ENCODE measurements at regions not wholly inside any gene's neighbourhood (a gene's known extent, or its start where the extent isn't known, plus 50 kb on each side); places are given as distances from the start of the nearest gene placed in this dataset.

DNA sequence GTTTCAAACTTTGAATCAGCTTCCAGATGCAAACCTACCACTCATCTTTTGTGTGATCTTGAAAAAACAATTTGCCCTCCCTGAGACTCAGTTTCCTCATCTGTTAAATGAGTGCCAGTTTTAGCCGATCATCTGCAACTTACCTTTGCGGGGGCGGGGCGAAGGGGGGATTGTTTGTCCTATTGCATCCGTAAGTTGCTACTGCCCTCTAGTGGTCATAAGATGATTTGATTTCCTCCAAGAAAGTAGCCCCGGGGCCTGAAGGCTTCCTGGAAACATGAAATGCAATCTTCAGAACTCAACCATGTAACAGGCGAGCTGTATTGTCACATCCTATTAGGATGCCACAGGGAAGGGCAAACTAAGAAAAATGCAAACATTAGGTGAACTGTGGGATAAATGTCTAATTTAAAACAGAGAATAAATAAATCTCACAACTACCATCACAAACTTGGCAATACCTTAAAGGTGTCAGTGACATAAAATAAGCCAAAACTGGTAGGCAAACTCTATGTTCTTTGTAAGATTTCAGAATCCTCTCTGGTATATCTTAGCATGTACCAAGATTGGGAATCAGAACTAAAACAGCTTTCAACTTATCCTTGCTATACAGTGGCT lies 63.5 kb upstream of the CLDN18 start:
- ChIA-PET CTCF (interaction anchor here (0.7 kb wide), 1 partner anchor 410 kb away, joined by 6 read pairs; no protein-coding TSS in a partner anchor), POLR2A (ENCODE audit: unreplicated experiment) (no interaction called here)
- no peaks in the 10 kb centered on the region for H3K36me3 ChIP-seq (ENCODE audit: low read depth)
- BruUV-seq (replicated peaks) = no TSS peak
- intact Hi-C loops (cut with micrococcal nuclease; ENCODE audit: unreplicated experiment) = loop anchor here (1.0 to 5.0 kb wide), 4 partner anchors 841 to 1869 kb away; partner anchors contain the start of gene STAG1
- H3K79me2 ChIP-seq (ENCODE audit: low read depth) = no peaks in the 10 kb centered on the region
- TF ChIP-seq, protein P1, sequence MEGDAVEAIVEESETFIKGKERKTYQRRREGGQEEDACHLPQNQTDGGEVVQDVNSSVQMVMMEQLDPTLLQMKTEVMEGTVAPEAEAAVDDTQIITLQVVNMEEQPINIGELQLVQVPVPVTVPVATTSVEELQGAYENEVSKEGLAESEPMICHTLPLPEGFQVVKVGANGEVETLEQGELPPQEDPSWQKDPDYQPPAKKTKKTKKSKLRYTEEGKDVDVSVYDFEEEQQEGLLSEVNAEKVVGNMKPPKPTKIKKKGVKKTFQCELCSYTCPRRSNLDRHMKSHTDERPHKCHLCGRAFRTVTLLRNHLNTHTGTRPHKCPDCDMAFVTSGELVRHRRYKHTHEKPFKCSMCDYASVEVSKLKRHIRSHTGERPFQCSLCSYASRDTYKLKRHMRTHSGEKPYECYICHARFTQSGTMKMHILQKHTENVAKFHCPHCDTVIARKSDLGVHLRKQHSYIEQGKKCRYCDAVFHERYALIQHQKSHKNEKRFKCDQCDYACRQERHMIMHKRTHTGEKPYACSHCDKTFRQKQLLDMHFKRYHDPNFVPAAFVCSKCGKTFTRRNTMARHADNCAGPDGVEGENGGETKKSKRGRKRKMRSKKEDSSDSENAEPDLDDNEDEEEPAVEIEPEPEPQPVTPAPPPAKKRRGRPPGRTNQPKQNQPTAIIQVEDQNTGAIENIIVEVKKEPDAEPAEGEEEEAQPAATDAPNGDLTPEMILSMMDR (conservative IDR thresholded peaks at IDR 0.05) = peak; percentile 88
- TF ChIP-seq EZH2 (IDR thresholded peaks at IDR 0.05; ENCODE audit: low read depth) = no peak
- no peak overlapping the region for H2AFZ ChIP-seq
- H3K4me2 ChIP-seq = no peak overlapping the region
- peak; percentile 48 to 58 for DNase-seq
- H3K9me3 ChIP-seq (ENCODE audit: insufficient read depth, low read depth) = no peaks in the 10 kb centered on the region
- no peaks in the 10 kb centered on the region for H4K20me1 ChIP-seq (ENCODE audit: insufficient read depth)
- H3K27me3 ChIP-seq (ENCODE audit: insufficient read depth, low read depth) = 0 out of 2 replicates have a peak, but pooled peaks cover 9% of the 10 kb centered on the region
- H3K4me3 ChIP-seq = no peak overlapping the region
- no peaks in the 10 kb centered on the region for H3F3A ChIP-seq (ENCODE audit: insufficient read depth, low read depth)
- no peak overlapping the region for H3K27ac ChIP-seq
- no peaks in the 10 kb centered on the region for H3K9me2 ChIP-seq (ENCODE audit: insufficient read depth)
- H3K4me1 ChIP-seq (replicated peaks; ENCODE audit: insufficient read depth) = no peaks in the 10 kb centered on the region

DNA sequence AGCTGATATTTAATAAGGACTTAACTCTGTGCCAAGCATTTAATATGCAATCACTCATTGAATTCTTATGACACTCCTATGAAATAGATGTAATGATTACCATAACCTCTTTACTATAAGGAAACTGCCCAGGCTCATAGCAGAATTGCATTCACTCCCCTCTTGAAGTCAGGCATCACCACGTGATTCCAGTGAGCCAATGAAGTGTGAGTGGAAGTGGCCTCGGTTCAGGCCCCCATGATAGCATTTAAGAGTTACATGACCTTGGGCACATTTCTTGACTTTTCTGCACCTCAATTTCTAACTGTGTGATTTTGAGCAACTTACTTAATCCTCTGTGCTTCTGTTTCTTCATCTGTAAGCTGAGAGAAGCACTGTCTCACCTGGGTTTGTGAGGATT lies 62.8 kb upstream of the CLDN18 start:
- Histone ChIP-seq H3K4me3 (no peak overlapping the region), H3K79me2 (ENCODE audit: low read depth) (no peaks in the 10 kb centered on the region), H3K27ac (no peak overlapping the region), H3K9me2 (ENCODE audit: insufficient read depth) (no peaks in the 10 kb centered on the region), H3F3A (ENCODE audit: insufficient read depth, low read depth) (no peaks in the 10 kb centered on the region), H2AFZ (no peak overlapping the region), H4K20me1 (ENCODE audit: insufficient read depth) (no peaks in the 10 kb centered on the region), H3K9me3 (ENCODE audit: insufficient read depth, low read depth) (no peaks in the 10 kb centered on the region), H3K36me3 (ENCODE audit: low read depth) (no peaks in the 10 kb centered on the region), H3K27me3 (ENCODE audit: insufficient read depth, low read depth) (peaks cover 11% of the 10 kb centered on the region; the same call in 1 of the 2 replicates), H3K4me1 (replicated peaks; ENCODE audit: insufficient read depth) (no peaks in the 10 kb centered on the region), H3K4me2 (no peak overlapping the region)
- no TSS peak for BruUV-seq (replicated peaks)
- intact Hi-C loops (cut with micrococcal nuclease; ENCODE audit: unreplicated experiment) = loop anchor here (5.0 kb wide), 2 partner anchors 1195 to 1870 kb away; partner anchors contain the start of gene STAG1
- POLR2A ChIA-PET (ENCODE audit: unreplicated experiment) = no interaction called here
- DNase-seq = no peak
- CTCF ChIA-PET = no interaction called here
- TF ChIP-seq EZH2 (IDR thresholded peaks at IDR 0.05; ENCODE audit: low read depth) = no peak
- TF ChIP-seq, protein P1 (conservative IDR thresholded peaks at IDR 0.05) = no peak

DNA sequence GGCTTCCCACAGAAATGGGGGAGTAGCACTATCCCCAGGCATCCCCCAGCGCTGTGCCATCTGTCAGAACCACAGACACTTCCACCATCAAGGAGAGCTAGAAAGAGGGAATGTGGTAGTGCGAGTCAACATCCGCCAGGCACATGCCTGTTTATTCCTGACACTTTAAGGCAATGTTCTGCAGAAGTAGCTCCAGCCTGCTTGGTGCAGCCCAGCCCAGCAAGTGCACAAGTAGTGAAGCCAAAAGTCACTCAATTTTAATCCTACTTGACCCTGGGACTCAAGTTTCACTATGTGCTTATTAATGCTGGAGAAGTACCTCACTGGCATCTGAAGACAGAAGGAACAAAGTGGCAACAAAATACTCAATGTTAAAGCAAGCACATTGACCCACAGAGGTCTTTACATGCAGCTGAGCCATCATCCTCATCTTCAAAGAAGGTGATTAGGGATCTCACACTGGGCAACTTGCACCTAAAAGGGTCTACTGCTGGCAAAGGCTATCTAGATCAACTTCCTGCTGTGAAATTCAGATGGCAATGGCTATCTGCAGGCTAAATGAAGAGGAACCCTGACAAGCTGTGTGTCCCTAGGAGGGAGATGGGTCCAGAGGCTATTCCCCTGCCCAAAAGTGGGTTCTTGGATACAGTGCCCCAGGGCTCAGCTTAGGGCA lies 61.4 kb upstream of the CLDN18 start:
- Histone ChIP-seq H3K4me1 (replicated peaks; ENCODE audit: insufficient read depth) (no peaks in the 10 kb centered on the region), H3F3A (ENCODE audit: insufficient read depth, low read depth) (no peaks in the 10 kb centered on the region), H3K79me2 (ENCODE audit: low read depth) (no peaks in the 10 kb centered on the region), H2AFZ (no peak overlapping the region), H3K27me3 (ENCODE audit: insufficient read depth, low read depth) (peaks cover 13% of the 10 kb centered on the region; the same call in 1 of the 2 replicates), H3K9me3 (ENCODE audit: insufficient read depth, low read depth) (no peaks in the 10 kb centered on the region), H4K20me1 (ENCODE audit: insufficient read depth) (no peaks in the 10 kb centered on the region), H3K4me3 (no peak overlapping the region), H3K27ac (no peak overlapping the region), H3K9me2 (ENCODE audit: insufficient read depth) (no peaks in the 10 kb centered on the region), H3K4me2 (no peak overlapping the region), H3K36me3 (ENCODE audit: low read depth) (no peaks in the 10 kb centered on the region)
- BruUV-seq (replicated peaks) = no TSS peak
- TF ChIP-seq EZH2 (IDR thresholded peaks at IDR 0.05; ENCODE audit: low read depth) = no peak
- TF ChIP-seq, protein P1 (conservative IDR thresholded peaks at IDR 0.05) = no peak
- ChIA-PET CTCF (no interaction called here), POLR2A (ENCODE audit: unreplicated experiment) (no interaction called here)
- intact Hi-C loops (cut with micrococcal nuclease; ENCODE audit: unreplicated experiment) = loop anchor here (5.0 kb wide), 2 partner anchors 1196 to 1871 kb away; partner anchors contain the start of gene STAG1
- DNase-seq = no peak
